ENCODE measurements at regions not wholly inside any gene's neighbourhood (a gene's known extent, or its start where the extent isn't known, plus 50 kb on each side); places are given as distances from the start of the nearest gene placed in this dataset.
"Not testable (repeated sequence)": the region's sequence is repeated elsewhere in the genome, so short reads cannot be mapped to it uniquely, and the experiment has no call there.

GRCh38 chr16:29250923-29251434, 155.5 kb downstream of the NPIPB11 start:
- not testable (repeated sequence) for H3K4me3 Mint-ChIP-seq; H3K9me3 Mint-ChIP-seq; ATAC-seq; DNase-seq; H3K27me3 Mint-ChIP-seq (ENCODE audit: low read depth)
- peaks cover 12% of the 10 kb centered on the region for H3K36me3 Mint-ChIP-seq (ENCODE audit: insufficient read depth)
- peaks cover 18% of the 10 kb centered on the region for H3K4me1 Mint-ChIP-seq (ENCODE audit: low read depth)

GRCh38 chr16:29250469-29250868, 156.0 kb downstream of the NPIPB11 start:
- ATAC-seq; H3K4me3 Mint-ChIP-seq; H3K9me3 Mint-ChIP-seq; DNase-seq; H3K27me3 Mint-ChIP-seq (ENCODE audit: low read depth): not testable (repeated sequence)
- Mint-ChIP-seq H3K4me1 (ENCODE audit: low read depth) (peaks cover 18% of the 10 kb centered on the region), H3K36me3 (ENCODE audit: insufficient read depth) (peaks cover 14% of the 10 kb centered on the region)

GRCh38 chr16:29248940-29249318, 157.6 kb downstream of the NPIPB11 start:
- peaks cover 14% of the 10 kb centered on the region for H3K36me3 Mint-ChIP-seq (ENCODE audit: insufficient read depth)
- not testable (repeated sequence) for H3K9me3 Mint-ChIP-seq; H3K27me3 Mint-ChIP-seq (ENCODE audit: low read depth); H3K4me3 Mint-ChIP-seq; ATAC-seq; DNase-seq
- H3K4me1 Mint-ChIP-seq (ENCODE audit: low read depth) = peaks cover 17% of the 10 kb centered on the region

- not testable (repeated sequence) for DNase-seq; H3K27me3 Mint-ChIP-seq (ENCODE audit: low read depth)
- ATAC-seq = peak; percentile 50 to 55
Observed at GRCh38 chr16:29248306-29248939, 158.1 kb downstream of the NPIPB11 start.

GRCh38 chr16:29246091-29246490, 160.4 kb downstream of the NPIPB11 start:
- not testable (repeated sequence) for H3K4me3 Mint-ChIP-seq, ATAC-seq, H3K9me3 Mint-ChIP-seq

More at GRCh38 chr16:29248306-29248939, 158.1 kb downstream of the NPIPB11 start:
- H3K36me3 Mint-ChIP-seq (ENCODE audit: insufficient read depth) = peaks cover 14% of the 10 kb centered on the region
- not testable (repeated sequence) for H3K9me3 Mint-ChIP-seq, H3K4me3 Mint-ChIP-seq
- H3K4me1 Mint-ChIP-seq (ENCODE audit: low read depth) = peaks cover 17% of the 10 kb centered on the region

GRCh38 chr16:29237971-29238370, 168.5 kb downstream of the NPIPB11 start:
- ATAC-seq = no peak

More at GRCh38 chr16:29246091-29246490, 160.4 kb downstream of the NPIPB11 start:
- H3K4me1 Mint-ChIP-seq (ENCODE audit: low read depth) = peaks cover 17% of the 10 kb centered on the region
- not testable (repeated sequence) for H3K27me3 Mint-ChIP-seq (ENCODE audit: low read depth); H3K36me3 Mint-ChIP-seq (ENCODE audit: insufficient read depth); DNase-seq

GRCh38 chr16:29237495-29237894, 169.0 kb downstream of the NPIPB11 start:
- not testable (repeated sequence) for H3K4me1 Mint-ChIP-seq (ENCODE audit: low read depth); ATAC-seq; H3K9me3 Mint-ChIP-seq; H3K4me3 Mint-ChIP-seq; DNase-seq; H3K27me3 Mint-ChIP-seq (ENCODE audit: low read depth); H3K36me3 Mint-ChIP-seq (ENCODE audit: insufficient read depth)

More at GRCh38 chr16:29237971-29238370, 168.5 kb downstream of the NPIPB11 start:
- no peak overlapping the region for H3K4me3 Mint-ChIP-seq
- H3K27me3 Mint-ChIP-seq (ENCODE audit: low read depth) = no peaks in the 10 kb centered on the region
- no peak for DNase-seq
- H3K36me3 Mint-ChIP-seq (ENCODE audit: insufficient read depth) = peaks cover 5% of the 10 kb centered on the region
- H3K4me1 Mint-ChIP-seq (ENCODE audit: low read depth) = no peaks in the 10 kb centered on the region
- H3K9me3 Mint-ChIP-seq = peaks cover 5% of the 10 kb centered on the region

GRCh38 chr16:29237023-29237422, 169.5 kb downstream of the NPIPB11 start:
- H3K9me3 Mint-ChIP-seq; H3K4me1 Mint-ChIP-seq (ENCODE audit: low read depth); H3K36me3 Mint-ChIP-seq (ENCODE audit: insufficient read depth); H3K4me3 Mint-ChIP-seq; ATAC-seq; DNase-seq; H3K27me3 Mint-ChIP-seq (ENCODE audit: low read depth): not testable (repeated sequence)

GRCh38 chr16:29235836-29236370, 170.6 kb downstream of the NPIPB11 start:
- not testable (repeated sequence) for H3K9me3 Mint-ChIP-seq; DNase-seq; ATAC-seq; H3K27me3 Mint-ChIP-seq (ENCODE audit: low read depth); H3K4me3 Mint-ChIP-seq; H3K4me1 Mint-ChIP-seq (ENCODE audit: low read depth); H3K36me3 Mint-ChIP-seq (ENCODE audit: insufficient read depth)

GRCh38 chr16:29234536-29235275, 171.8 kb downstream of the NPIPB11 start:
- H3K9me3 Mint-ChIP-seq; H3K27me3 Mint-ChIP-seq (ENCODE audit: low read depth); ATAC-seq; H3K4me1 Mint-ChIP-seq (ENCODE audit: low read depth); H3K36me3 Mint-ChIP-seq (ENCODE audit: insufficient read depth); H3K4me3 Mint-ChIP-seq; DNase-seq: not testable (repeated sequence)

- H3K4me3 Mint-ChIP-seq; DNase-seq; ATAC-seq; H3K4me1 Mint-ChIP-seq (ENCODE audit: low read depth); H3K9me3 Mint-ChIP-seq; H3K36me3 Mint-ChIP-seq (ENCODE audit: insufficient read depth); H3K27me3 Mint-ChIP-seq (ENCODE audit: low read depth): not testable (repeated sequence)
Observed at GRCh38 chr16:29233705-29234404, 172.7 kb downstream of the NPIPB11 start.

GRCh38 chr16:29232811-29233704, 173.5 kb downstream of the NPIPB11 start:
- H3K27me3 Mint-ChIP-seq (ENCODE audit: low read depth) = no peaks in the 10 kb centered on the region
- H3K4me1 Mint-ChIP-seq (ENCODE audit: low read depth) = peaks cover 3% of the 10 kb centered on the region
- H3K36me3 Mint-ChIP-seq (ENCODE audit: insufficient read depth) = peaks cover 5% of the 10 kb centered on the region
- ATAC-seq = no peak
- no peak for DNase-seq
- no peak overlapping the region for H3K4me3 Mint-ChIP-seq
- H3K9me3 Mint-ChIP-seq = no peaks in the 10 kb centered on the region

- not testable (repeated sequence) for H3K4me1 Mint-ChIP-seq (ENCODE audit: low read depth); DNase-seq; H3K9me3 Mint-ChIP-seq; H3K4me3 Mint-ChIP-seq; ATAC-seq; H3K27me3 Mint-ChIP-seq (ENCODE audit: low read depth); H3K36me3 Mint-ChIP-seq (ENCODE audit: insufficient read depth)
Observed at GRCh38 chr16:29232160-29232705, 174.3 kb downstream of the NPIPB11 start.
